Caco-2 (cell line): ENCODE measurements at regions not wholly inside any gene's neighbourhood (a gene's known extent, or its start where the extent isn't known, plus 50 kb on each side); places are given as distances from the start of the nearest gene placed in this dataset.

ENCODE experiments used
- BruUV-seq: library from RNA; stranded (reverse); fragments of 400-500 nt; replicated peaks from 2 replicates; lab custom pipeline; 2021; lab: Mats Ljungman, UMichigan
- CTCF ChIA-PET: fragments of 300-600 bp; sonication (Branson Sonifier 250); formaldehyde crosslinking; loops from one replicate; lab custom pipeline; 2022; ENCODE audit warnings: antibody characterized with exemption; lab: Charles Lee
- POLR2A ChIA-PET: fragments of 300-600 bp; sonication (Branson Sonifier 250); formaldehyde crosslinking; loops from one replicate; lab custom pipeline; 2022; ENCODE audit warnings: antibody characterized with exemption; lab: Charles Lee
- DNase-seq, 2 experiments: peaks; one replicate each; pipeline versions ENCODE4 v3.0.0 to v3.0.0-alpha.2; 2020 to 2022
- H3K27me3 ChIP-seq: replicated peaks from 2 replicates; pipeline ENCODE4 v1.6.0; 2011; ENCODE audit warnings: low read length; ENCODE audit not compliant: control insufficient read depth, insufficient read depth
- H3K36me3 ChIP-seq: 2 replicates; pipeline ENCODE4 v1.5.1; 2011; ENCODE audit warnings: low read length; ENCODE audit not compliant: control insufficient read depth, insufficient read depth
- H3K4me1 ChIP-seq: fragments of 250-450 bp; sonication (Bioruptor Pico); 2 replicates; pipeline ENCODE4 v1.5.1; 2020; ENCODE audit warnings: mild to moderate bottlenecking
- H3K4me3 ChIP-seq: 2 replicates; pipeline ENCODE4 v1.5.1; 2011; ENCODE audit warnings: low read depth, mild to moderate bottlenecking, control low read depth, low read length
- H3K9me3 ChIP-seq: fragments of 250-450 bp; sonication (Bioruptor Pico); 2 replicates; pipeline ENCODE4 v1.5.1; 2020; ENCODE audit warnings: mild to moderate bottlenecking, moderate library complexity
- H3K27ac Mint-ChIP-seq: one replicate; pipeline ENCODE4 v1.8.0; 2022; ENCODE audit warnings: mixed read lengths; ENCODE audit not compliant: unreplicated experiment
- H3K27me3 Mint-ChIP-seq: one replicate; pipeline ENCODE4 v1.8.0; 2022; ENCODE audit warnings: mixed read lengths; ENCODE audit not compliant: insufficient read depth, unreplicated experiment
- H3K36me3 Mint-ChIP-seq: one replicate; pipeline ENCODE4 v1.8.0; 2022; ENCODE audit warnings: mild to moderate bottlenecking, mixed read lengths; ENCODE audit not compliant: insufficient read depth, unreplicated experiment
- H3K4me1 Mint-ChIP-seq: one replicate; pipeline ENCODE4 v1.8.0; 2022; ENCODE audit warnings: low read depth, mixed read lengths; ENCODE audit not compliant: unreplicated experiment
- H3K4me3 Mint-ChIP-seq: one replicate; pipeline ENCODE4 v1.8.0; 2022; ENCODE audit warnings: mild to moderate bottlenecking, moderate library complexity, mixed read lengths; ENCODE audit not compliant: unreplicated experiment
- H3K9me3 Mint-ChIP-seq: one replicate; pipeline ENCODE4 v1.8.0; 2022; ENCODE audit warnings: mixed read lengths; ENCODE audit not compliant: unreplicated experiment
- intact Hi-C: fragments of 100-400 bp; cut with micrococcal nuclease; formaldehyde crosslinking; loops from one replicate; pipeline ENCODE4 v1.10.0; 2022; ENCODE audit not compliant: unreplicated experiment
- TF ChIP-seq, protein P1 (sequence below), 2 experiments: fragments of 200-600 bp in 1 of 2; IDR thresholded peaks; 1 replicate in 1 of 2; 2 replicates in 1 of 2; pipeline versions ENCODE4 v1.5.1 to v1.8.0; 2011 to 2022; ENCODE audit warnings: antibody characterized with exemption in 1 of 2, control low read depth in 1 of 2, inconsistent platforms in 1 of 2, low read depth in 1 of 2, low read length in 1 of 2, mild to moderate bottlenecking in 1 of 2, moderate library complexity in 1 of 2; ENCODE audit not compliant: insufficient read depth in 1 of 2, severe bottlenecking in 1 of 2, unreplicated experiment in 1 of 2

GRCh38 chr6:120608826-120609225 is 725.5 kb downstream of the TBC1D32 start:
- H3K9me3 ChIP-seq: no peaks in the 10 kb centered on the region
- Mint-ChIP-seq H3K27me3 (peaks cover 3% of the 10 kb centered on the region), H3K27ac (no peak overlapping the region), H3K4me3 (no peak overlapping the region), H3K4me1 (no peaks in the 10 kb centered on the region), H3K36me3 (no peaks in the 10 kb centered on the region), H3K9me3 (no peaks in the 10 kb centered on the region)
- DNase-seq: no peak
- BruUV-seq: no TSS peak
- H3K36me3 ChIP-seq: no peaks in the 10 kb centered on the region
- TF ChIP-seq, protein P1, sequence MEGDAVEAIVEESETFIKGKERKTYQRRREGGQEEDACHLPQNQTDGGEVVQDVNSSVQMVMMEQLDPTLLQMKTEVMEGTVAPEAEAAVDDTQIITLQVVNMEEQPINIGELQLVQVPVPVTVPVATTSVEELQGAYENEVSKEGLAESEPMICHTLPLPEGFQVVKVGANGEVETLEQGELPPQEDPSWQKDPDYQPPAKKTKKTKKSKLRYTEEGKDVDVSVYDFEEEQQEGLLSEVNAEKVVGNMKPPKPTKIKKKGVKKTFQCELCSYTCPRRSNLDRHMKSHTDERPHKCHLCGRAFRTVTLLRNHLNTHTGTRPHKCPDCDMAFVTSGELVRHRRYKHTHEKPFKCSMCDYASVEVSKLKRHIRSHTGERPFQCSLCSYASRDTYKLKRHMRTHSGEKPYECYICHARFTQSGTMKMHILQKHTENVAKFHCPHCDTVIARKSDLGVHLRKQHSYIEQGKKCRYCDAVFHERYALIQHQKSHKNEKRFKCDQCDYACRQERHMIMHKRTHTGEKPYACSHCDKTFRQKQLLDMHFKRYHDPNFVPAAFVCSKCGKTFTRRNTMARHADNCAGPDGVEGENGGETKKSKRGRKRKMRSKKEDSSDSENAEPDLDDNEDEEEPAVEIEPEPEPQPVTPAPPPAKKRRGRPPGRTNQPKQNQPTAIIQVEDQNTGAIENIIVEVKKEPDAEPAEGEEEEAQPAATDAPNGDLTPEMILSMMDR (IDR thresholded peaks at IDR 0.05; ENCODE audit: insufficient read depth in 1 of 2, low read depth in 1 of 2, low read length in 1 of 2, severe bottlenecking in 1 of 2, unreplicated experiment in 1 of 2): no peak
- intact Hi-C loops: no loop called here
- H3K27me3 ChIP-seq: no peaks in the 10 kb centered on the region
- ChIA-PET CTCF (no interaction called here), POLR2A (no interaction called here)
- H3K4me3 ChIP-seq: no peak overlapping the region
- H3K4me1 ChIP-seq: no peaks in the 10 kb centered on the region

DNA sequence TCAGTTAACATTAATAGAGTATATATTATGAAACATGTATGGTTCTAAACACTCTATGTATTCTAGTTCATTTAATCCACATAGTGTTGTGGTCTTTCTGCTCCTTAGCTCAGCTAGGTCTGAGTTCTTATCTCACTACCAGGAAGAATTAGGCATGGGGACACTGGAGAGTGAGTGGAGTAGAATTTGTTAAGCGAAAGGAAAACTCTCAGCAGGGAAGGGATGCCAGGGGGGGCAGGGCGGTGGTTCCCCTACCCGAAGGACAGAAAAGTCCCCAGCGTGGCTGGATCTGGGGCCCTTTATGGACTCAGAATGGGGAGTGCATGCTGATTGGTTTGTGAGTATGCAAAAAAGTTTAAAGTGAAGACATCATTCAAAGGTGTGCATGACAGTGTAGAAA is 727.5 kb downstream of the TBC1D32 start:
- intact Hi-C loops: no loop called here
- no peaks in the 10 kb centered on the region for H3K4me1 Mint-ChIP-seq

GRCh38 chr6:120604510-120604909 is 729.8 kb downstream of the TBC1D32 start:
- H3K4me3 Mint-ChIP-seq: no peak overlapping the region
- H3K27me3 ChIP-seq: no peaks in the 10 kb centered on the region
- intact Hi-C loops: no loop called here
- H3K36me3 Mint-ChIP-seq: no peaks in the 10 kb centered on the region
- H3K9me3 ChIP-seq: no peaks in the 10 kb centered on the region
- H3K4me3 ChIP-seq: no peak overlapping the region
- no peaks in the 10 kb centered on the region for H3K9me3 Mint-ChIP-seq
- ChIA-PET CTCF (no interaction called here), POLR2A (no interaction called here)
- H3K27ac Mint-ChIP-seq: no peak overlapping the region
- no TSS peak for BruUV-seq
- no peaks in the 10 kb centered on the region for H3K36me3 ChIP-seq
- DNase-seq: no peak
- H3K27me3 Mint-ChIP-seq: peaks cover 3% of the 10 kb centered on the region
- no peaks in the 10 kb centered on the region for H3K4me1 ChIP-seq
- TF ChIP-seq, protein P1 (IDR thresholded peaks at IDR 0.05; ENCODE audit: insufficient read depth in 1 of 2, low read depth in 1 of 2, low read length in 1 of 2, severe bottlenecking in 1 of 2, unreplicated experiment in 1 of 2): no peak
- no peaks in the 10 kb centered on the region for H3K4me1 Mint-ChIP-seq

More for the DNA sequence above, 727.5 kb downstream of the TBC1D32 start:
- no TSS peak for BruUV-seq
- Histone ChIP-seq H3K4me1 (no peaks in the 10 kb centered on the region), H3K36me3 (no peaks in the 10 kb centered on the region), H3K27me3 (no peaks in the 10 kb centered on the region), H3K4me3 (no peak overlapping the region), H3K9me3 (no peaks in the 10 kb centered on the region)
- peaks cover 3% of the 10 kb centered on the region for H3K27me3 Mint-ChIP-seq
- no peaks in the 10 kb centered on the region for H3K36me3 Mint-ChIP-seq
- H3K9me3 Mint-ChIP-seq: no peaks in the 10 kb centered on the region
- ChIA-PET POLR2A (no interaction called here), CTCF (no interaction called here)
- H3K4me3 Mint-ChIP-seq: no peak overlapping the region
- TF ChIP-seq, protein P1 (IDR thresholded peaks at IDR 0.05; ENCODE audit: insufficient read depth in 1 of 2, low read depth in 1 of 2, low read length in 1 of 2, severe bottlenecking in 1 of 2, unreplicated experiment in 1 of 2): no peak
- DNase-seq: no peak
- no peak overlapping the region for H3K27ac Mint-ChIP-seq
